SK-N-MC (cell line): ENCODE measurements at regions not wholly inside any gene's neighbourhood (a gene's known extent, or its start where the extent isn't known, plus 50 kb on each side); places are given as distances from the start of the nearest gene placed in this dataset.
"Not testable (repeated sequence)": the region's sequence is repeated elsewhere in the genome, so short reads cannot be mapped to it uniquely, and the experiment has no call there.

Experiments
- DNase-seq: peaks from one replicate; pipeline ENCODE4 v3.0.0-alpha.2; 2011; ENCODE audit warnings: low read depth, low spot score
- H3K27ac ChIP-seq: fragments of 200-600 bp; sonication (generic); 2 replicates; pipeline ENCODE4 v1.5.1; 2016; ENCODE audit warnings: mixed run types
- H3K36me3 ChIP-seq: fragments of 200-600 bp; sonication (generic); 2 replicates; pipeline ENCODE4 v1.6.1; 2017; ENCODE audit warnings: antibody characterized with exemption, low read length, mixed read lengths; ENCODE audit not compliant: insufficient read depth
- H3K4me3 ChIP-seq: fragments of 200-600 bp; sonication (generic); 2 replicates; pipeline ENCODE4 v1.5.1; 2016
- H3K9ac ChIP-seq: fragments of 200-600 bp; sonication (generic); 2 replicates; pipeline ENCODE4 v1.8.0; 2017; ENCODE audit warnings: mixed run types, mixed read lengths; ENCODE audit not compliant: insufficient read length
- H3K9me3 ChIP-seq: fragments of 200-600 bp; sonication (generic); 2 replicates; pipeline ENCODE4 v1.6.1; 2017; ENCODE audit warnings: low read depth, mild to moderate bottlenecking, antibody characterized with exemption, low read length, moderate library complexity, mixed read lengths
- EZH2 ChIP-seq: fragments of 200-600 bp; sonication (generic); IDR thresholded peaks from one replicate; pipeline ENCODE4 v1.6.1; 2017; ENCODE audit warnings: antibody characterized with exemption
- FOXP2 ChIP-seq: optimal IDR thresholded peaks from 2 replicates; pipeline ENCODE3; 2011; ENCODE audit warnings: mild to moderate bottlenecking, moderate library complexity; ENCODE audit not compliant: insufficient read depth; ENCODE audit errors: extremely low read length, control extremely low read depth
- POLR2AphosphoS5 ChIP-seq: IDR thresholded peaks from 2 replicates; pipeline ENCODE4 v1.6.1; 2012; ENCODE audit warnings: mild to moderate bottlenecking, low read depth, low read length, borderline replicate concordance

- H3K9me3 ChIP-seq = 0 out of 2 replicates have a peak, but pooled peaks cover 6% of the 10 kb centered on the region
- TF ChIP-seq FOXP2 (no peak), POLR2AphosphoS5 (no peak), EZH2 (no peak)
- H3K27ac ChIP-seq = no peak overlapping the region
- no peak overlapping the region for H3K9ac ChIP-seq
- H3K4me3 ChIP-seq = no peak overlapping the region
- H3K36me3 ChIP-seq = no peaks in the 10 kb centered on the region
- DNase-seq = no peak
Measured at GRCh38 chr5:91245871-91246270, 137.2 kb downstream of the ARRDC3 start.

- no peak for DNase-seq
- Histone ChIP-seq H3K4me3 (no peak overlapping the region), H3K9me3 (0 out of 2 replicates have a peak, but pooled peaks cover 6% of the 10 kb centered on the region), H3K36me3 (no peaks in the 10 kb centered on the region), H3K27ac (no peak overlapping the region), H3K9ac (no peak overlapping the region)
- TF ChIP-seq EZH2 (no peak), POLR2AphosphoS5 (no peak), FOXP2 (no peak)
Measured at GRCh38 chr5:91245074-91245452, 138.1 kb downstream of the ARRDC3 start.

GRCh38 chr5:91244380-91245073 is 138.6 kb downstream of the ARRDC3 start:
- TF ChIP-seq EZH2 (no peak), FOXP2 (no peak), POLR2AphosphoS5 (no peak)
- 0 out of 2 replicates have a peak, but pooled peaks cover 6% of the 10 kb centered on the region for H3K9me3 ChIP-seq

GRCh38 chr5:91243852-91244251 is 139.3 kb downstream of the ARRDC3 start:
- Histone ChIP-seq H3K27ac (no peak overlapping the region), H3K9me3 (0 out of 2 replicates have a peak, but pooled peaks cover 6% of the 10 kb centered on the region), H3K4me3 (no peak overlapping the region), H3K9ac (no peak overlapping the region), H3K36me3 (no peaks in the 10 kb centered on the region)
- no peak for DNase-seq
- TF ChIP-seq EZH2 = no peak

More at GRCh38 chr5:91244380-91245073, 138.6 kb downstream of the ARRDC3 start:
- no peak overlapping the region for H3K4me3 ChIP-seq
- no peak overlapping the region for H3K9ac ChIP-seq
- H3K36me3 ChIP-seq = no peaks in the 10 kb centered on the region
- no peak overlapping the region for H3K27ac ChIP-seq
- no peak for DNase-seq

GRCh38 chr5:91243286-91243685 is 139.8 kb downstream of the ARRDC3 start:
- H3K27ac ChIP-seq = no peak overlapping the region
- 0 out of 2 replicates have a peak, but pooled peaks cover 6% of the 10 kb centered on the region for H3K9me3 ChIP-seq
- no peak for TF ChIP-seq POLR2AphosphoS5
- TF ChIP-seq EZH2 = no peak
- TF ChIP-seq FOXP2 = no peak
- no peak for DNase-seq
- no peak overlapping the region for H3K4me3 ChIP-seq
- no peak overlapping the region for H3K9ac ChIP-seq
- H3K36me3 ChIP-seq = no peaks in the 10 kb centered on the region

GRCh38 chr5:91241460-91241859 is 141.7 kb downstream of the ARRDC3 start:
- H3K27ac ChIP-seq = not testable (repeated sequence)

GRCh38 chr5:91240175-91240574 is 142.9 kb downstream of the ARRDC3 start:
- H3K9ac ChIP-seq = no peak overlapping the region
- 0 out of 2 replicates have a peak, but pooled peaks cover 6% of the 10 kb centered on the region for H3K9me3 ChIP-seq
- no peak for DNase-seq
- H3K4me3 ChIP-seq = no peak overlapping the region
- no peak overlapping the region for H3K27ac ChIP-seq
- no peaks in the 10 kb centered on the region for H3K36me3 ChIP-seq
- TF ChIP-seq EZH2 (no peak), POLR2AphosphoS5 (no peak), FOXP2 (no peak)

More at GRCh38 chr5:91241460-91241859, 141.7 kb downstream of the ARRDC3 start:
- H3K36me3 ChIP-seq, H3K4me3 ChIP-seq, DNase-seq, H3K9me3 ChIP-seq, H3K9ac ChIP-seq: not testable (repeated sequence)

- Histone ChIP-seq H3K9ac (no peak overlapping the region), H3K27ac (no peak overlapping the region), H3K4me3 (no peak overlapping the region), H3K36me3 (no peaks in the 10 kb centered on the region), H3K9me3 (no peaks in the 10 kb centered on the region)
- no peak for DNase-seq
- no peak for TF ChIP-seq POLR2AphosphoS5
- no peak for TF ChIP-seq EZH2
- TF ChIP-seq FOXP2 = no peak
Measured at GRCh38 chr5:91235271-91235694, 147.8 kb downstream of the ARRDC3 start.

GRCh38 chr5:91232523-91232922 is 150.6 kb downstream of the ARRDC3 start:
- Histone ChIP-seq H3K4me3 (no peak overlapping the region), H3K9me3 (no peaks in the 10 kb centered on the region), H3K9ac (no peak overlapping the region), H3K27ac (no peak overlapping the region), H3K36me3 (no peaks in the 10 kb centered on the region)
- DNase-seq = no peak
- TF ChIP-seq POLR2AphosphoS5 (no peak), FOXP2 (no peak), EZH2 (no peak)
